Keratinocyte (primary cell): ENCODE measurements at regions not wholly inside any gene's neighbourhood (a gene's known extent, or its start where the extent isn't known, plus 50 kb on each side); places are given as distances from the start of the nearest gene placed in this dataset.

Source experiments
- EZH2 ChIP-seq: IDR thresholded peaks from one replicate; pipeline ENCODE4 v1.6.1; 2012; ENCODE audit warnings: inconsistent platforms, mild to moderate bottlenecking, low read length, moderate library complexity
- TF ChIP-seq, protein P1 (sequence below), 3 experiments: IDR thresholded peaks in 1 of 3; conservative IDR thresholded peaks in 1 of 3; optimal IDR thresholded peaks in 1 of 3; 2 replicates in 2 of 3; 3 replicates in 1 of 3; pipeline versions ENCODE3 to v1.5.1; 2011; ENCODE audit warnings: low read length in 3 of 3, mild to moderate bottlenecking in 3 of 3, moderate library complexity in 2 of 3, control low read depth in 1 of 3, inconsistent platforms in 1 of 3; ENCODE audit not compliant: insufficient read depth in 2 of 3; ENCODE audit errors: extremely low read depth in 1 of 3

DNA sequence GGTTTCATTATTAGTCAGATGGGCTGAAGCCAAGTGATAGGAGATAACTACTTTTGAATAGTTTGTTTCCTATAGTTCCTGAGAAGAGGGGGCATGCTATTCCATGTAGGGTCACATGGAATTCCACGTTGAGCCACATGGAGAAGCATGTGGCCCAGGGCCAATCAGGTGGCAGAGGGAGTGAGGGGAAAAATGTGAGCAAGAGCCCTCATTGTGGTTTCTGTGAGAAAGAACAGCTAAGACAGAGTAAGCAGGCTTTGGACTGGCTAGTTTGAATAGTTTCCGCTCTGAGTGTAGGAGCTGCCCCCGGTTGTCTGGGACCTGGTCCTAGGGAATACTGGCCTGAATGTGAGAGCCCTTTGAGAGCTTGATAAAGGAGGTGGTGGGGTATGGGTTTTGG lies 69.9 kb upstream of the CNTNAP4 start:
- TF ChIP-seq, protein P1, sequence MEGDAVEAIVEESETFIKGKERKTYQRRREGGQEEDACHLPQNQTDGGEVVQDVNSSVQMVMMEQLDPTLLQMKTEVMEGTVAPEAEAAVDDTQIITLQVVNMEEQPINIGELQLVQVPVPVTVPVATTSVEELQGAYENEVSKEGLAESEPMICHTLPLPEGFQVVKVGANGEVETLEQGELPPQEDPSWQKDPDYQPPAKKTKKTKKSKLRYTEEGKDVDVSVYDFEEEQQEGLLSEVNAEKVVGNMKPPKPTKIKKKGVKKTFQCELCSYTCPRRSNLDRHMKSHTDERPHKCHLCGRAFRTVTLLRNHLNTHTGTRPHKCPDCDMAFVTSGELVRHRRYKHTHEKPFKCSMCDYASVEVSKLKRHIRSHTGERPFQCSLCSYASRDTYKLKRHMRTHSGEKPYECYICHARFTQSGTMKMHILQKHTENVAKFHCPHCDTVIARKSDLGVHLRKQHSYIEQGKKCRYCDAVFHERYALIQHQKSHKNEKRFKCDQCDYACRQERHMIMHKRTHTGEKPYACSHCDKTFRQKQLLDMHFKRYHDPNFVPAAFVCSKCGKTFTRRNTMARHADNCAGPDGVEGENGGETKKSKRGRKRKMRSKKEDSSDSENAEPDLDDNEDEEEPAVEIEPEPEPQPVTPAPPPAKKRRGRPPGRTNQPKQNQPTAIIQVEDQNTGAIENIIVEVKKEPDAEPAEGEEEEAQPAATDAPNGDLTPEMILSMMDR (optimal IDR thresholded peaks at IDR 0.05 in 1 of 3, IDR thresholded peaks at IDR 0.05 in 1 of 3, conservative IDR thresholded peaks at IDR 0.05 in 1 of 3; ENCODE audit: extremely low read depth in 1 of 3, insufficient read depth in 2 of 3, low read length in 3 of 3): no peak
- no peak for TF ChIP-seq EZH2
